Body of pancreas (tissue), 4 donors: ENCODE measurements at regions not wholly inside any gene's neighbourhood (a gene's known extent, or its start where the extent isn't known, plus 50 kb on each side); places are given as distances from the start of the nearest gene placed in this dataset.

Experiments used
- ATAC-seq: fragments of 150-250 bp; one replicate; pipeline ENCODE4 v1.9.1; 2016
- DNase-seq, 4 donors: peaks; one replicate each; pipeline ENCODE4 v3.0.0-alpha.2; 2019
- H3K27ac ChIP-seq, 4 donors: fragments of 200-600 bp; sonication (generic); 1 replicate in 3 of 4; 2 replicates in 1 of 4; pipeline versions ENCODE4 v1.5.1 to v1.6.1; 2016 to 2019; ENCODE audit warnings: mild to moderate bottlenecking in 1 of 4, mixed read lengths in 1 of 4, moderate library complexity in 1 of 4
- H3K27me3 ChIP-seq, 2 donors: fragments of 200-600 bp; sonication (generic); one replicate each; pipeline ENCODE4 v1.6.0; 2016; ENCODE audit warnings: mild to moderate bottlenecking in 1 of 2
- H3K36me3 ChIP-seq, 2 donors: fragments of 200-600 bp; sonication (generic); replicated peaks in 1 of 2; 2 replicates each; pipeline ENCODE4 v1.5.1; 2016; ENCODE audit warnings: low read depth in 2 of 2; ENCODE audit not compliant: insufficient read depth in 1 of 2
- H3K4me1 ChIP-seq: fragments of 200-600 bp; sonication (generic); one replicate; pipeline ENCODE4 v1.6.0; 2016
- H3K4me3 ChIP-seq, 2 donors: fragments of 200-600 bp; sonication (generic); 1 replicate in 1 of 2; 2 replicates in 1 of 2; pipeline ENCODE4 v1.5.1; 2016 to 2019
- H3K9me3 ChIP-seq, 3 donors: fragments of 200-600 bp; sonication (generic); 1 replicate in 2 of 3; 2 replicates in 1 of 3; pipeline ENCODE4 v1.5.1; 2016
- POLR2A ChIP-seq, 3 donors: fragments of 450-650 bp; IDR thresholded peaks; one replicate each; pipeline ENCODE4 v1.6.1; 2016; ENCODE audit warnings: antibody characterized with exemption in 3 of 3, mild to moderate bottlenecking in 2 of 3
- WGBS, 2 donors: methylation state at CpG; one replicate each; pipeline ENCODE4 v1.1.5; 2017; 5-methylcytosine and 5-hydroxymethylcytosine counted together
- intact Hi-C: fragments of 100-400 bp; cut with DNase I; formaldehyde crosslinking; loops from one replicate; pipeline ENCODE4 v1.15.1; 2023
- TF ChIP-seq, protein P1 (sequence below), 7 experiments: fragments of 450-650 bp in 4 of 7; fragments of 200-600 bp in 3 of 7; sonication (generic) in 3 of 7; IDR thresholded peaks; one replicate each; pipeline ENCODE4 v1.5.1; 2016 to 2019; ENCODE audit warnings: antibody characterized with exemption in 7 of 7

DNA sequence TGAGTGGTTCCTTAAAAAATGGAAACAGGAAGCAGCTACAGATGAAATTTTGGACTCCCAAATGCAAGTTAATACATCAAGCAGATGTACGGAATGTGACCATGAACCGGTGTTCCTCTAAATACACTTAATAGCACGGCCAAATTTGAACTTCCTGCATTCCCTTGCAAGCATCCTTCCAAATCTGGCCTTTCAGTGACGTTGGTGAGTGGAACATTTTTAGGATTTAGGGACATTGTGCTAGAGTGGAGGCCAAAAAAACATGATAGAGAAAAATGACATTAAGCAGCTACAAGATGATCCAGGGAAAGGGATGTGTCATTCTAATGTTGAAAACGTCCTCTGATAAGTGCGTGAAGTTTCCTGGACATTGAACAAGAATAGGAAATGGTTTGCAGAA is 62.1 kb downstream of the CTAGE1 start:
- Histone ChIP-seq H3K4me3 (no peak overlapping the region), H3K4me1 (no peaks in the 10 kb centered on the region), H3K9me3 (no peaks in the 10 kb centered on the region), H3K27ac (no peak overlapping the region), H3K27me3 (no peaks in the 10 kb centered on the region), H3K36me3 (no peaks in the 10 kb centered on the region)
- 63 to 64% methylated on average over 6 of the region's 6 CpGs for WGBS, 2 donors
- peak; percentile 48 for ATAC-seq
- intact Hi-C loops, result no loop called here
- DNase-seq, result no peak
- TF ChIP-seq POLR2A (IDR thresholded peaks at IDR 0.05), result no peak
- TF ChIP-seq, protein P1, sequence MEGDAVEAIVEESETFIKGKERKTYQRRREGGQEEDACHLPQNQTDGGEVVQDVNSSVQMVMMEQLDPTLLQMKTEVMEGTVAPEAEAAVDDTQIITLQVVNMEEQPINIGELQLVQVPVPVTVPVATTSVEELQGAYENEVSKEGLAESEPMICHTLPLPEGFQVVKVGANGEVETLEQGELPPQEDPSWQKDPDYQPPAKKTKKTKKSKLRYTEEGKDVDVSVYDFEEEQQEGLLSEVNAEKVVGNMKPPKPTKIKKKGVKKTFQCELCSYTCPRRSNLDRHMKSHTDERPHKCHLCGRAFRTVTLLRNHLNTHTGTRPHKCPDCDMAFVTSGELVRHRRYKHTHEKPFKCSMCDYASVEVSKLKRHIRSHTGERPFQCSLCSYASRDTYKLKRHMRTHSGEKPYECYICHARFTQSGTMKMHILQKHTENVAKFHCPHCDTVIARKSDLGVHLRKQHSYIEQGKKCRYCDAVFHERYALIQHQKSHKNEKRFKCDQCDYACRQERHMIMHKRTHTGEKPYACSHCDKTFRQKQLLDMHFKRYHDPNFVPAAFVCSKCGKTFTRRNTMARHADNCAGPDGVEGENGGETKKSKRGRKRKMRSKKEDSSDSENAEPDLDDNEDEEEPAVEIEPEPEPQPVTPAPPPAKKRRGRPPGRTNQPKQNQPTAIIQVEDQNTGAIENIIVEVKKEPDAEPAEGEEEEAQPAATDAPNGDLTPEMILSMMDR (IDR thresholded peaks at IDR 0.05), result no peak

- TF ChIP-seq, protein P1 (IDR thresholded peaks at IDR 0.05), result no peak
- no peak for TF ChIP-seq POLR2A (IDR thresholded peaks at IDR 0.05)
- Histone ChIP-seq H3K36me3 (no peaks in the 10 kb centered on the region), H3K9me3 (no peaks in the 10 kb centered on the region), H3K4me3 (no peak overlapping the region), H3K27ac (no peak overlapping the region), H3K27me3 (no peaks in the 10 kb centered on the region), H3K4me1 (no peaks in the 10 kb centered on the region)
- WGBS, 2 donors, result 77 to 84% methylated on average over 6 of the region's 6 CpGs
- intact Hi-C loops, result no loop called here
- DNase-seq (no peak), ATAC-seq (no peak)
Measured at GRCh38 chr18:22355069-22355468, 62.6 kb downstream of the CTAGE1 start.

GRCh38 chr18:22349966-22350365 is 67.7 kb downstream of the CTAGE1 start:
- H3K27ac ChIP-seq, result no peak overlapping the region
- no peak overlapping the region for H3K4me3 ChIP-seq
- no peaks in the 10 kb centered on the region for H3K36me3 ChIP-seq
- ATAC-seq (no peak), DNase-seq (no peak)
- 69 to 85% methylated on average over 8 of the region's 8 CpGs for WGBS, 2 donors
- H3K27me3 ChIP-seq, result no peaks in the 10 kb centered on the region
- no peaks in the 10 kb centered on the region for H3K9me3 ChIP-seq
- TF ChIP-seq POLR2A (IDR thresholded peaks at IDR 0.05), result no peak
- TF ChIP-seq, protein P1 (IDR thresholded peaks at IDR 0.05), result no peak
- intact Hi-C loops, result no loop called here
- H3K4me1 ChIP-seq, result peaks cover 37% of the 10 kb centered on the region

GRCh38 chr18:22349317-22349898 is 68.3 kb downstream of the CTAGE1 start:
- intact Hi-C loops, result no loop called here
- ATAC-seq (no peak), DNase-seq (no peak)
- Histone ChIP-seq H3K4me1 (peaks cover 38% of the 10 kb centered on the region), H3K27ac (peak overlapping the region; percentile 51 to 87 (median 82)), H3K27me3 (no peaks in the 10 kb centered on the region), H3K9me3 (no peaks in the 10 kb centered on the region), H3K36me3 (no peaks in the 10 kb centered on the region), H3K4me3 (no peak overlapping the region)
- 57 to 77% methylated on average over 11 of the region's 11 CpGs for WGBS, 2 donors
- TF ChIP-seq, protein P1 (IDR thresholded peaks at IDR 0.05), result no peak
- TF ChIP-seq POLR2A (IDR thresholded peaks at IDR 0.05), result no peak
